GM12874 (cell line): ENCODE measurements at regions not wholly inside any gene's neighbourhood (a gene's known extent, or its start where the extent isn't known, plus 50 kb on each side); places are given as distances from the start of the nearest gene placed in this dataset.

Experiments used
- CTCF ChIP-seq: IDR thresholded peaks from 2 replicates; pipeline ENCODE4 v1.5.1; 2011; ENCODE audit warnings: low read depth, mild to moderate bottlenecking, control low read depth, low read length, moderate library complexity; ENCODE audit not compliant: insufficient read depth

- TF ChIP-seq CTCF, result no peak
Measured at GRCh38 chr5:133727636-133728035, 115.3 kb upstream of the FSTL4 start.

GRCh38 chr5:133723651-133724366 lies 111.5 kb upstream of the FSTL4 start:
- no peak for TF ChIP-seq CTCF

GRCh38 chr5:133723126-133723525 lies 110.8 kb upstream of the FSTL4 start:
- no peak for TF ChIP-seq CTCF

GRCh38 chr5:133721365-133721764 lies 109.0 kb upstream of the FSTL4 start:
- no peak for TF ChIP-seq CTCF

GRCh38 chr5:133718457-133718856 lies 106.1 kb upstream of the FSTL4 start:
- TF ChIP-seq CTCF, result no peak

- TF ChIP-seq CTCF, result no peak
Measured at GRCh38 chr5:133716532-133717183, 104.3 kb upstream of the FSTL4 start.

- no peak for TF ChIP-seq CTCF
Measured at GRCh38 chr5:133715616-133716015, 103.3 kb upstream of the FSTL4 start.
